Right atrium auricular region (tissue), 2 donors: ENCODE measurements at regions not wholly inside any gene's neighbourhood (a gene's known extent, or its start where the extent isn't known, plus 50 kb on each side); places are given as distances from the start of the nearest gene placed in this dataset.
"Not testable (repeated sequence)": the region's sequence is repeated elsewhere in the genome, so short reads cannot be mapped to it uniquely, and the experiment has no call there.

Experiments used
- DNase-seq: peaks from one replicate; pipeline ENCODE4 v3.0.0-alpha.2; 2019; ENCODE audit warnings: low spot score
- H3K27ac ChIP-seq, 2 donors: fragments of 200-600 bp; sonication (generic); 1 replicate in 1 of 2; 2 replicates in 1 of 2; pipeline ENCODE4 v1.5.1; 2016 to 2019
- H3K27me3 ChIP-seq, 2 donors: fragments of 200-600 bp; sonication (generic); one replicate each; pipeline versions ENCODE4 v1.5.1 to v1.6.0; 2017 to 2019
- H3K36me3 ChIP-seq: fragments of 200-600 bp; sonication (generic); one replicate; pipeline ENCODE4 v1.5.1; 2016
- H3K4me1 ChIP-seq, 2 donors: fragments of 200-600 bp; sonication (generic); one replicate each; pipeline versions ENCODE4 v1.5.1 to v1.6.0; 2017 to 2019
- H3K4me3 ChIP-seq, 2 donors: fragments of 200-600 bp; sonication (generic); 1 replicate in 1 of 2; 2 replicates in 1 of 2; pipeline ENCODE4 v1.5.1; 2017 to 2019; ENCODE audit warnings: mild to moderate bottlenecking in 1 of 2, moderate library complexity in 1 of 2
- H3K9me3 ChIP-seq, 2 donors: fragments of 200-600 bp; sonication (generic); one replicate each; pipeline ENCODE4 v1.5.1; 2019
- TF ChIP-seq, protein P1 (sequence below), 2 donors: fragments of 200-600 bp; sonication (generic); IDR thresholded peaks; one replicate each; pipeline ENCODE4 v1.5.1; 2019; ENCODE audit warnings: antibody characterized with exemption in 2 of 2

DNA sequence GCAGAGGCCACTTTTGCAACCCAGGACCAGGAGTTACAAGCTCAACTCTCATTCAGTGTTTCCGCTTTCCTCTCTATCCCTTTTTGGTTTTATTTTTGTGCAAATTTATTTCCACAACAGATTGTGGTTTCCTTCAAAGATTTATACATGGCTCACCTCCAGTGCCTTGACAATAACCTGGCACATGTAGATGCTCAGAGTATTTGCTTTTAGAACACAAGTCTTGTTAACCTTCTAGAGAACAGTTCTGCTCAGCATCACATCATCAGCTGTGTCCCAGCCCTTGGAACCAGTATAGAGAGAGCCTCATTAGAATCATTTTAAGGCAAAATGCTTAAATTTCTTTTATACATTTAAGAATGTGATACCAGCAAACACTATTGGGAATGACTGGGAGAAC lies 133.7 kb downstream of the TENT5C start:
- no peak for DNase-seq
- H3K4me1 ChIP-seq, result peaks cover 0 to 10% of the 10 kb centered on the region in 2 donors
- H3K36me3 ChIP-seq, result no peaks in the 10 kb centered on the region
- no peak overlapping the region for H3K27ac ChIP-seq
- no peak overlapping the region for H3K4me3 ChIP-seq
- no peaks in the 10 kb centered on the region for H3K27me3 ChIP-seq
- H3K9me3 ChIP-seq, result no peaks in the 10 kb centered on the region
- TF ChIP-seq, protein P1, sequence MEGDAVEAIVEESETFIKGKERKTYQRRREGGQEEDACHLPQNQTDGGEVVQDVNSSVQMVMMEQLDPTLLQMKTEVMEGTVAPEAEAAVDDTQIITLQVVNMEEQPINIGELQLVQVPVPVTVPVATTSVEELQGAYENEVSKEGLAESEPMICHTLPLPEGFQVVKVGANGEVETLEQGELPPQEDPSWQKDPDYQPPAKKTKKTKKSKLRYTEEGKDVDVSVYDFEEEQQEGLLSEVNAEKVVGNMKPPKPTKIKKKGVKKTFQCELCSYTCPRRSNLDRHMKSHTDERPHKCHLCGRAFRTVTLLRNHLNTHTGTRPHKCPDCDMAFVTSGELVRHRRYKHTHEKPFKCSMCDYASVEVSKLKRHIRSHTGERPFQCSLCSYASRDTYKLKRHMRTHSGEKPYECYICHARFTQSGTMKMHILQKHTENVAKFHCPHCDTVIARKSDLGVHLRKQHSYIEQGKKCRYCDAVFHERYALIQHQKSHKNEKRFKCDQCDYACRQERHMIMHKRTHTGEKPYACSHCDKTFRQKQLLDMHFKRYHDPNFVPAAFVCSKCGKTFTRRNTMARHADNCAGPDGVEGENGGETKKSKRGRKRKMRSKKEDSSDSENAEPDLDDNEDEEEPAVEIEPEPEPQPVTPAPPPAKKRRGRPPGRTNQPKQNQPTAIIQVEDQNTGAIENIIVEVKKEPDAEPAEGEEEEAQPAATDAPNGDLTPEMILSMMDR (IDR thresholded peaks at IDR 0.05), result no peak

DNA sequence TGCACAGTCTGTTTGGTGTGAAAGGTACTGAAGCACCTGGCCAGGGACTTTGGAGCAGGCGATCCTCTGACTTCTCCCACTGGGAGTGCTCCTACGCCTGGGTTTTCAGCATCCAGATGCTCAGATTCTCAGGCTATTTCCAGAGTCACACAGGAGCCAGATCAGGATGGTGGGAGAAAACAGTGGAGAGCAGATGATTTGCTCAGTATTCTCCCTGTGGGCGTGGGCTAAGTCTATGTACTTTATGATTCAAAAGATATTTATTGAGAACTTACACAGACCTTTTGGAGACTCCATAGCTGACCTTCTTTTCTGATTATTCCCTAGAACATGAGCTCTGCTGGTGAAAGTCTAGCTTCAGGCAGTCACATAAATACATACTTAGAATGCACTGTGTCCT lies 134.6 kb downstream of the TENT5C start:
- peaks cover 0 to under 1% of the 10 kb centered on the region in 2 donors for H3K4me1 ChIP-seq
- TF ChIP-seq, protein P1 (IDR thresholded peaks at IDR 0.05), result no peak
- H3K27me3 ChIP-seq, result no peaks in the 10 kb centered on the region
- no peak overlapping the region for H3K4me3 ChIP-seq
- H3K9me3 ChIP-seq, result no peaks in the 10 kb centered on the region
- no peak overlapping the region for H3K27ac ChIP-seq
- H3K36me3 ChIP-seq, result no peaks in the 10 kb centered on the region
- DNase-seq, result no peak

DNA sequence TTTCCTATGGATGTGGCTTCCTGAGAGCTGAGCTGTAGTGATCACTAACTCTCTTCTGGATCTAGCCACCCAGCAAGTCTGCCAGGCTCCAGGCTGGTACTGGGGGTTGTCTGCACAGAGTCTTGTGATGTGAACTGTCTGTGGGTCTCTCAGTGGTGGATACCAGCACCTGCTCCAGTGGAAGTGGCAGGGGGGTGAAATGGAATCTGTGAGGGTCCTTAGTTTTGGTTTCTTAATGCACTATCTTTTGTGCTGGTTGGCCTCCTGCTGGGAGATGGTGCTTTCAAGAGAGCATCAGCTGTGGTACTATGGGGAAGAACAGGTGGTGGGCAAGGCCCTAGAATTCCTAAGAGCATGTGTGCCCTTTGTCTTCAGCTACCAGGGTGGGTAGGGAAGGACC lies 140.7 kb downstream of the TENT5C start:
- not testable (repeated sequence) for H3K9me3 ChIP-seq, H3K36me3 ChIP-seq, H3K27ac ChIP-seq, H3K4me3 ChIP-seq, H3K27me3 ChIP-seq, H3K4me1 ChIP-seq, DNase-seq

DNA sequence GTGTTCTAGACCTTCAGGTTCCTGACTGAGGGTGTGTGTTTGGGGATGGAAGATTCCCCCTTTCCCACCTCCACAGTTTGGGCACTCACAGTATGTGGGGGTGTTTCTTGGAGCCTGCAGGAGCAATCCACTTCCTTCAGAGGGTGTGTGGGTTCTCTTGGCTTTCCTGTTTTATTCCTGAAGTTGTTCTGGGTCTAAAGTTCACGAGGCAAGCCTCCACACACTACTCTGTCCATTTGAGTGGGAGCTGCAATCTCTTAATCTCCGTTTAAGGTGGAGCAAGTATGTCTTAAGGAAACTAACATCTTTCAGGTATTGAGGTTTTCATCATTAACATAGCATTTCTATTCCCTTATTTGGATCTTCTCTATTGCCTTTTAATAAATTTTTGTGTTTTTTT lies 141.8 kb downstream of the TENT5C start:
- no peak for DNase-seq
- Histone ChIP-seq H3K27me3 (no peaks in the 10 kb centered on the region), H3K4me1 (no peaks in the 10 kb centered on the region), H3K27ac (no peak overlapping the region), H3K4me3 (no peak overlapping the region), H3K9me3 (no peaks in the 10 kb centered on the region), H3K36me3 (no peaks in the 10 kb centered on the region)
- TF ChIP-seq, protein P1 (IDR thresholded peaks at IDR 0.05), result no peak

DNA sequence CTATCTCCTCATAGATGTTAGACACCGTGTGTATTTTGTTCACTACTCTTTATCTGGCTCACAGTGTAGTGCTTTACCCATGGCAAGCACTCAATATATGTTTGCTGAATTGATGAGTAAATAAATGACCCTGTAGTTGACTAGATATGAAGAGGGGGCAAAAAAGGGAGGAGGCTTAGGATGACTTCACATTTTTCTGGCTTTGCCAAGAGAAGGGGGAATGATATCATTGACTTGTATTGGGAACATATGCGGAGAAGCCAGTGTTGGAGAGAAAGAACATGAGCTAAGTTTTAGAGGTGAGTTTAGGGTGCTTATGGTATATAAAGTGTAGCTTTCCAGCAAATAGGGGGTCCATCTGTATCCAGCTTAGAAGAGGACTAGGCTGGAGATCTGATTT lies 145.5 kb downstream of the TENT5C start:
- Histone ChIP-seq H3K27me3 (no peaks in the 10 kb centered on the region), H3K27ac (no peak overlapping the region), H3K4me1 (peaks cover 0 to 7% of the 10 kb centered on the region in 2 donors), H3K9me3 (no peaks in the 10 kb centered on the region), H3K36me3 (no peaks in the 10 kb centered on the region), H3K4me3 (no peak overlapping the region)
- DNase-seq, result no peak
- TF ChIP-seq, protein P1 (IDR thresholded peaks at IDR 0.05), result no peak

DNA sequence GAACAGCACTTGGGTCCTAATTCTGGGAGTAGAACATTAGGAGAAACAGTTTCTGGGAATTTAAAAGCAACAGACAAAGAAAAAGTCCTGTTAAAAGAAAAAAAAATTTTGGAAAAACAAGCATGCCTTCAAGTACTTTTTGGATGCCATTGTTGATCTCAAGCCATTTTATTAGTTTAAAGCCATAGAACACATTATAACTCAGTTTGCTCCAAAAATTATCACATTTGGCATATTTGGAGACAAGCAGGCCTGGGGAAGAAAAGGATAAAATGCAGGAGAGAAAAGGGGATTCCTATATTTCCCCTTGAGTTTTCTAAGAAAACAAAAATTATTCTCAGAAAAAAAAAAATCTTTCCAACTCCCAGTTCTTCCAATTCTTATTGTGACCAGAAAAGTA lies 146.8 kb downstream of the TENT5C start:
- DNase-seq, result no peak
- H3K27ac ChIP-seq, result no peak overlapping the region
- TF ChIP-seq, protein P1 (IDR thresholded peaks at IDR 0.05), result no peak
- no peaks in the 10 kb centered on the region for H3K9me3 ChIP-seq
- H3K27me3 ChIP-seq, result no peaks in the 10 kb centered on the region
- no peaks in the 10 kb centered on the region for H3K36me3 ChIP-seq
- H3K4me3 ChIP-seq, result no peak overlapping the region
- peaks cover 0 to 7% of the 10 kb centered on the region in 2 donors for H3K4me1 ChIP-seq
